Liver (tissue), 3 donors: ENCODE measurements at regions not wholly inside any gene's neighbourhood (a gene's known extent, or its start where the extent isn't known, plus 50 kb on each side); places are given as distances from the start of the nearest gene placed in this dataset.

ENCODE experiments used
- ATF3 ChIP-seq: IDR thresholded peaks from 2 replicates; pipeline ENCODE4 v1.6.1; 2016; ENCODE audit warnings: antibody characterized with exemption
- CTCF ChIP-seq: fragments of 150-350 bp; IDR thresholded peaks from 2 replicates; pipeline ENCODE4 v1.5.1; 2017; ENCODE audit warnings: improper control_type of control experiment, low read depth, low read length; ENCODE audit not compliant: missing input control
- JUND ChIP-seq, 2 donors: IDR thresholded peaks; 2 replicates each; pipeline ENCODE4 v1.6.1; 2016; ENCODE audit warnings: antibody characterized with exemption in 2 of 2
- RAD21 ChIP-seq, 2 donors: IDR thresholded peaks; 2 replicates each; pipeline ENCODE4 v1.6.1; 2016; ENCODE audit warnings: antibody characterized with exemption in 2 of 2, mild to moderate bottlenecking in 2 of 2
- REST ChIP-seq: IDR thresholded peaks from 2 replicates; pipeline ENCODE4 v1.6.1; 2016; ENCODE audit warnings: antibody characterized with exemption, mild to moderate bottlenecking
- donor health status: healthy.
- donor health status: healthy.

GRCh38 chr5:130981663-130982062, 183.4 kb downstream of the HINT1 start:
- no peak for TF ChIP-seq RAD21 (IDR thresholded peaks at IDR 0.05)
- no peak for TF ChIP-seq ATF3
- no peak for TF ChIP-seq REST
- TF ChIP-seq CTCF = no peak
- TF ChIP-seq JUND (IDR thresholded peaks at IDR 0.05) = no peak
